Lung (tissue), 11 donors: ENCODE measurements at regions not wholly inside any gene's neighbourhood (a gene's known extent, or its start where the extent isn't known, plus 50 kb on each side); places are given as distances from the start of the nearest gene placed in this dataset.
A peak's percentile ranks its signal among the peaks of the same experiment; 100 is the strongest.

Experiments
- ATAC-seq: fragments of 200-7000 bp; cut with Tn5 transposase; one replicate; pipeline ENCODE4 v1.9.1; 2020; ENCODE audit warnings: moderate number of reproducible peaks; ENCODE audit not compliant: insufficient read depth, low FRiP score
- DNase-seq, 3 donors: peaks; one replicate each; pipeline ENCODE4 v3.0.0-alpha.2; 2013 to 2017
- H3K27ac ChIP-seq, 2 donors: one replicate each; pipeline ENCODE4 v1.5.1; 2013; ENCODE audit warnings: mild to moderate bottlenecking in 2 of 2, moderate library complexity in 2 of 2, control low read depth in 1 of 2, inconsistent platforms in 1 of 2, low read depth in 1 of 2, low read length in 1 of 2
- H3K27me3 ChIP-seq, 3 donors: one replicate each; pipeline ENCODE4 v1.5.1; 2013; ENCODE audit warnings: low read length in 2 of 3; ENCODE audit not compliant: control insufficient read depth in 3 of 3, insufficient read depth in 3 of 3
- H3K36me3 ChIP-seq, 4 donors: one replicate each; pipeline ENCODE4 v1.5.1; 2013; ENCODE audit warnings: low read length in 4 of 4, mild to moderate bottlenecking in 1 of 4, moderate library complexity in 1 of 4; ENCODE audit not compliant: control insufficient read depth in 4 of 4, insufficient read depth in 4 of 4
- H3K4me1 ChIP-seq, 5 donors: one replicate each; pipeline ENCODE4 v1.5.1; 2013; ENCODE audit warnings: low read length in 5 of 5, mild to moderate bottlenecking in 2 of 5, moderate library complexity in 1 of 5; ENCODE audit not compliant: control insufficient read depth in 5 of 5, insufficient read depth in 5 of 5
- H3K4me3 ChIP-seq: one replicate; pipeline ENCODE4 v1.5.1; 2013; ENCODE audit warnings: mild to moderate bottlenecking, control low read depth, moderate library complexity
- H3K9ac ChIP-seq, 2 donors: one replicate each; pipeline ENCODE4 v1.5.1; 2013; ENCODE audit warnings: low read length in 2 of 2, control low read depth in 1 of 2; ENCODE audit not compliant: insufficient read depth in 1 of 2
- H3K9me3 ChIP-seq, 4 donors: one replicate each; pipeline ENCODE4 v1.5.1; 2013; ENCODE audit warnings: low read length in 3 of 4, mild to moderate bottlenecking in 1 of 4, moderate library complexity in 1 of 4; ENCODE audit not compliant: control insufficient read depth in 4 of 4, insufficient read depth in 3 of 4
- CTCF ChIP-seq: IDR thresholded peaks from 2 replicates; pipeline ENCODE4 v1.5.1; 2012; ENCODE audit warnings: mild to moderate bottlenecking; ENCODE audit errors: control extremely low read depth, extremely low read depth
- WGBS, 2 donors: extraction: QIAGEN DNeasy Blood & Tissue Kit; methylation state at CpG; one replicate each; pipeline ENCODE4 v1.1.7; 2013; 5-methylcytosine and 5-hydroxymethylcytosine counted together
- donor health status: control.
- donor health status: control.
- donor health status: Bipolar disorder and iron deficiency.
- donor health status: healthy.
- donor health status: DM: yes; HTN: yes; CAD: no.

- no peaks in the 10 kb centered on the region for H3K9me3 ChIP-seq
- H3K27ac ChIP-seq, result no peak overlapping the region
- no peak overlapping the region for H3K4me3 ChIP-seq
- ATAC-seq (no peak), DNase-seq (no peak)
- H3K9ac ChIP-seq, result no peak overlapping the region
- no peaks in the 10 kb centered on the region for H3K27me3 ChIP-seq
- H3K36me3 ChIP-seq, result no peaks in the 10 kb centered on the region
- no peaks in the 10 kb centered on the region for H3K4me1 ChIP-seq
- TF ChIP-seq CTCF, result no peak
Observed at GRCh38 chr2:147013696-147014392, 831.0 kb upstream of the ACVR2A start.

DNA sequence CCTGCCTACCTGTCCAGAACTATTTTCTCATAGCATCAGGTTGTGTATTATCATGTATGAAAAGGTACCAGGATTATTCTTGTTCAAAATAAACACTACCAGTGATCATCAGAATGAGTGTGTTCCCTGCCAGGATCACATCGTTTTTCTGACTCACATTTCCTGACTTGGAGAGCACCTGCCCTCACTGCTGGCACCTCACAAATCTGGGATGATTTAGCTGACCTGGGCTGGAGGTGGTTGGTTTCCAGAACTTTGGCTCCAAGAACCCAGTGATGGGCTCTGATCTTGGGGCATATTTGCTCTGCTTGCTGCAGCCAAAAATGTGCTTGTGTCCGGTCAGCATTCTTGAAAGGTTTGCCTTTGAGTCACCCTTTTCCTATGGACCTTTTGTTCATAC lies 836.3 kb upstream of the ACVR2A start:
- H3K9me3 ChIP-seq, result peaks cover 0 to 4% (median under 1%) of the 10 kb centered on the region in 4 donors
- no peaks in the 10 kb centered on the region for H3K36me3 ChIP-seq
- TF ChIP-seq CTCF, result no peak
- H3K9ac ChIP-seq, result no peak overlapping the region
- WGBS, 2 donors, result 62 to 63% methylated on average over 2 of the region's 2 CpGs
- H3K4me1 ChIP-seq, result peaks cover 0 to 15% (median 0%) of the 10 kb centered on the region in 5 donors
- no peak overlapping the region for H3K4me3 ChIP-seq
- no peak overlapping the region for H3K27ac ChIP-seq
- ATAC-seq (no peak), DNase-seq (no peak)
- no peaks in the 10 kb centered on the region for H3K27me3 ChIP-seq

GRCh38 chr2:147006736-147007141 lies 838.1 kb upstream of the ACVR2A start:
- H3K9me3 ChIP-seq, result peaks cover 0 to 4% (median under 1%) of the 10 kb centered on the region in 4 donors
- no peaks in the 10 kb centered on the region for H3K27me3 ChIP-seq
- DNase-seq (peak; percentile 89 to 99 (median 99)), ATAC-seq (peak; percentile 41)
- 56 to 76% methylated on average over 2 of the region's 2 CpGs for WGBS, 2 donors
- TF ChIP-seq CTCF, result no peak
- H3K9ac ChIP-seq, result no peak overlapping the region
- no peaks in the 10 kb centered on the region for H3K36me3 ChIP-seq
- H3K4me3 ChIP-seq, result no peak overlapping the region
- no peak overlapping the region for H3K27ac ChIP-seq
- H3K4me1 ChIP-seq, result peaks cover 0 to 22% (median 6%) of the 10 kb centered on the region in 5 donors

- WGBS, 2 donors, result 79 to 92% methylated on average over 2 of the region's 2 CpGs
- H3K9me3 ChIP-seq, result peaks cover 0 to 4% (median 0%) of the 10 kb centered on the region in 4 donors
- no peaks in the 10 kb centered on the region for H3K36me3 ChIP-seq
- no peak overlapping the region for H3K4me3 ChIP-seq
- no peaks in the 10 kb centered on the region for H3K27me3 ChIP-seq
- ATAC-seq, result no peak
- no peak overlapping the region for H3K9ac ChIP-seq
- no peak for TF ChIP-seq CTCF
- no peak for DNase-seq
- H3K27ac ChIP-seq, result no peak overlapping the region
- H3K4me1 ChIP-seq, result peaks cover 0 to 30% (median 8%) of the 10 kb centered on the region in 5 donors
Observed at GRCh38 chr2:147003081-147003480, 841.7 kb upstream of the ACVR2A start.
